HepG2 (cell line): ENCODE measurements at regions not wholly inside any gene's neighbourhood (a gene's known extent, or its start where the extent isn't known, plus 50 kb on each side); places are given as distances from the start of the nearest gene placed in this dataset.

Experiments
- ATAC-seq: fragments of 200-7000 bp; cut with Tn5 transposase; 3 replicates; pipeline ENCODE4 v1.9.1; 2020; ENCODE audit warnings: mild to moderate bottlenecking, moderate library complexity
- BruUV-seq: library from RNA; stranded (reverse); fragments of 400-500 nt; replicated peaks from 2 replicates; lab custom pipeline; 2021; lab: Mats Ljungman, UMichigan
- CTCF ChIA-PET: fragments of 300-600 bp; formaldehyde crosslinking; extraction: SDS; loops from one replicate; lab custom pipeline; 2021; ENCODE audit warnings: low total read pairs, inconsistent platforms, low intra/inter-chr PET ratio; lab: Yijun Ruan, JAX
- POLR2A ChIA-PET: fragments of 350-600 bp; sonication (Branson Sonifier 250); formaldehyde crosslinking; loops from one replicate; lab custom pipeline; 2020; ENCODE audit warnings: antibody characterized with exemption, inconsistent platforms; lab: Yijun Ruan, JAX
- DNase-seq: peaks from one replicate; pipeline ENCODE4 v3.0.0-alpha.2; 2015; ENCODE audit warnings: low spot score
- FAIRE-seq: peaks from 3 replicates; lab custom pipeline; 2011; peaks lifted over from hg19 to GRCh38; lab: Jason Lieb, UNC
- H2AFZ ChIP-seq: one replicate; pipeline ENCODE4 v1.6.1; 2011; ENCODE audit warnings: low read length, inconsistent platforms
- H3K27ac ChIP-seq: fragments of 300-600 bp; 3 replicates; pipeline ENCODE4 v1.8.0; 2011; ENCODE audit warnings: mixed run types, mild to moderate bottlenecking, mixed read lengths, low read length, inconsistent platforms; ENCODE audit not compliant: insufficient read depth; ENCODE audit errors: extremely low read length
- H3K27me3 ChIP-seq, 2 experiments: fragments of 200-600 bp in 1 of 2; 2 replicates in 1 of 2; 3 replicates in 1 of 2; pipeline versions ENCODE4 v1.6.0 to v1.8.0; 2011; ENCODE audit warnings: low read length in 2 of 2, mild to moderate bottlenecking in 2 of 2, moderate library complexity in 2 of 2, inconsistent platforms in 1 of 2; ENCODE audit not compliant: insufficient read depth in 2 of 2, control insufficient read depth in 1 of 2
- H3K36me3 ChIP-seq, 2 experiments: fragments of 200-600 bp in 1 of 2; replicated peaks in 1 of 2; 2 replicates in 1 of 2; 3 replicates in 1 of 2; pipeline versions ENCODE4 v1.5.1 to v1.8.0; 2011; ENCODE audit warnings: low read length in 2 of 2, inconsistent platforms in 1 of 2; ENCODE audit not compliant: insufficient read depth in 2 of 2, control insufficient read depth in 1 of 2
- H3K4me1 ChIP-seq: 2 replicates; pipeline ENCODE4 v1.5.1; 2012; ENCODE audit warnings: low read length, inconsistent platforms; ENCODE audit not compliant: insufficient read depth
- H3K4me2 ChIP-seq: 2 replicates; pipeline ENCODE4 v1.6.0; 2011; ENCODE audit warnings: low read depth, low read length, inconsistent platforms
- H3K4me3 ChIP-seq, 3 experiments: fragments of 200-600 bp in 1 of 3; sonication (generic), shearing (Covaris generic) in 1 of 3; replicated peaks in 1 of 3; 2 replicates each; pipeline ENCODE4 v1.5.1; 2011 to 2016; ENCODE audit warnings: low read length in 3 of 3, inconsistent platforms in 2 of 3, low read depth in 2 of 3, mild to moderate bottlenecking in 2 of 3, control low read depth in 1 of 3, mixed read lengths in 1 of 3; ENCODE audit not compliant: insufficient read depth in 1 of 3
- H3K79me2 ChIP-seq: one replicate; pipeline ENCODE4 v1.6.1; 2011; ENCODE audit warnings: low read length, inconsistent platforms; ENCODE audit not compliant: insufficient read depth
- H3K9ac ChIP-seq: 2 replicates; pipeline ENCODE4 v1.6.0; 2011; ENCODE audit warnings: mild to moderate bottlenecking, low read depth, low read length, inconsistent platforms; ENCODE audit not compliant: insufficient read depth
- H3K9me3 ChIP-seq: 2 replicates; pipeline ENCODE4 v1.5.1; 2012; ENCODE audit warnings: mild to moderate bottlenecking, low read length
- H4K20me1 ChIP-seq: 2 replicates; pipeline ENCODE4 v1.6.0; 2011; ENCODE audit warnings: inconsistent platforms, mild to moderate bottlenecking, low read length, moderate library complexity; ENCODE audit not compliant: insufficient read depth
- ATF4 ChIP-seq, 2 experiments: fragments of 450-650 bp in 1 of 2; sonication (generic) in 1 of 2; formaldehyde crosslinking; IDR thresholded peaks; 2 replicates each; pipeline versions ENCODE4 v1.5.0 to v1.8.0; 2020 to 2022; ENCODE audit warnings: mild to moderate bottlenecking in 1 of 2, missing genetic modification reagents in 1 of 2
- HIVEP1 ChIP-seq: sonication (generic); formaldehyde crosslinking; IDR thresholded peaks from 2 replicates; pipeline ENCODE4 v1.4.0; 2020; ENCODE audit warnings: mild to moderate bottlenecking, missing genetic modification reagents
- MTA1 ChIP-seq: sonication (generic); formaldehyde crosslinking; IDR thresholded peaks from 2 replicates; pipeline ENCODE4 v1.4.0; 2020; ENCODE audit warnings: missing genetic modification reagents, mild to moderate bottlenecking, borderline replicate concordance
- MZF1 ChIP-seq: sonication (generic); formaldehyde crosslinking; IDR thresholded peaks from 2 replicates; pipeline ENCODE4 v1.8.1; 2023; ENCODE audit warnings: mild to moderate bottlenecking, missing genetic modification reagents, borderline replicate concordance
- ONECUT2 ChIP-seq: sonication (generic); formaldehyde crosslinking; IDR thresholded peaks from 2 replicates; pipeline ENCODE4 v1.4.0; 2020; ENCODE audit warnings: missing genetic modification reagents
- POGZ ChIP-seq: sonication (generic); formaldehyde crosslinking; IDR thresholded peaks from 2 replicates; pipeline ENCODE4 v1.4.0; 2020; ENCODE audit warnings: mild to moderate bottlenecking, missing genetic modification reagents
- PTBP1 ChIP-seq: fragments of 200-400 bp; formaldehyde crosslinking; IDR thresholded peaks from 2 replicates; pipeline ENCODE4 v1.6.1; 2018; ENCODE audit warnings: low read length, low read depth; ENCODE audit not compliant: poor library complexity, severe bottlenecking
- ZBTB21 ChIP-seq: sonication (generic); formaldehyde crosslinking; IDR thresholded peaks from 2 replicates; pipeline ENCODE4 v1.4.0; 2020; ENCODE audit warnings: missing genetic modification reagents
- ZBTB3 ChIP-seq: sonication (generic); formaldehyde crosslinking; IDR thresholded peaks from 2 replicates; pipeline ENCODE4 v1.4.0; 2020; ENCODE audit warnings: low read depth, mild to moderate bottlenecking, moderate library complexity, missing genetic modification reagents, borderline replicate concordance
- ZNF20 ChIP-seq: sonication (generic); formaldehyde crosslinking; IDR thresholded peaks from 2 replicates; pipeline ENCODE4 v1.4.0; 2020; ENCODE audit warnings: mild to moderate bottlenecking, moderate library complexity, missing genetic modification reagents
- ZNF512 ChIP-seq: sonication (generic); formaldehyde crosslinking; IDR thresholded peaks from 2 replicates; pipeline ENCODE4 v1.4.0; 2020; ENCODE audit warnings: mild to moderate bottlenecking, missing genetic modification reagents
- ZNF781 ChIP-seq: sonication (generic); formaldehyde crosslinking; IDR thresholded peaks from 2 replicates; pipeline ENCODE4 v1.5.1; 2020; ENCODE audit warnings: borderline replicate concordance, mild to moderate bottlenecking, missing genetic modification reagents; ENCODE audit errors: not compliant biosample characterization
- ZNF83 ChIP-seq: sonication (generic); formaldehyde crosslinking; IDR thresholded peaks from 2 replicates; pipeline ENCODE4 v1.4.0; 2020; ENCODE audit warnings: missing genetic modification reagents, mild to moderate bottlenecking, borderline replicate concordance
- in situ Hi-C: cut with HindIII; loops from 2 replicates; pipeline ENCODE4 v1.10.0; 2017; ENCODE audit warnings: low pct_unique_long_range_greater_than_20kb; ENCODE audit not compliant: extremely low pct_ligation_motif_present
- intact Hi-C: fragments of 100-400 bp; cut with micrococcal nuclease; formaldehyde crosslinking; loops from one replicate; pipeline ENCODE4 v1.10.0; 2022; ENCODE audit not compliant: unreplicated experiment
- TF ChIP-seq, protein P1 (sequence below): sonication (generic); formaldehyde crosslinking; IDR thresholded peaks from 2 replicates; pipeline ENCODE4 v1.4.0; 2020; ENCODE audit warnings: missing genetic modification reagents
- TF ChIP-seq, protein P2 (sequence below): sonication (generic); formaldehyde crosslinking; IDR thresholded peaks from 2 replicates; pipeline ENCODE4 v1.4.0; 2020; ENCODE audit warnings: missing genetic modification reagents

- TF ChIP-seq ZNF512 (CRISPR knock-in tag): no peak
- no peak for TF ChIP-seq POGZ (CRISPR knock-in tag)
- TF ChIP-seq, protein P1, sequence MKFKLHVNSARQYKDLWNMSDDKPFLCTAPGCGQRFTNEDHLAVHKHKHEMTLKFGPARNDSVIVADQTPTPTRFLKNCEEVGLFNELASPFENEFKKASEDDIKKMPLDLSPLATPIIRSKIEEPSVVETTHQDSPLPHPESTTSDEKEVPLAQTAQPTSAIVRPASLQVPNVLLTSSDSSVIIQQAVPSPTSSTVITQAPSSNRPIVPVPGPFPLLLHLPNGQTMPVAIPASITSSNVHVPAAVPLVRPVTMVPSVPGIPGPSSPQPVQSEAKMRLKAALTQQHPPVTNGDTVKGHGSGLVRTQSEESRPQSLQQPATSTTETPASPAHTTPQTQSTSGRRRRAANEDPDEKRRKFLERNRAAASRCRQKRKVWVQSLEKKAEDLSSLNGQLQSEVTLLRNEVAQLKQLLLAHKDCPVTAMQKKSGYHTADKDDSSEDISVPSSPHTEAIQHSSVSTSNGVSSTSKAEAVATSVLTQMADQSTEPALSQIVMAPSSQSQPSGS (CRISPR knock-in tag): no peak
- TF ChIP-seq ATF4 (CRISPR knock-in tag; IDR thresholded peaks at IDR 0.05): no peak
- no peak for TF ChIP-seq ZBTB21
- FAIRE-seq (no peak), ATAC-seq (no peak), DNase-seq (no peak)
- H3K27ac ChIP-seq: no peak overlapping the region
- no peak overlapping the region for H3K9ac ChIP-seq
- H3K36me3 ChIP-seq: no peaks in the 10 kb centered on the region
- in situ Hi-C loops: no loop called here
- H3K9me3 ChIP-seq: no peaks in the 10 kb centered on the region
- H4K20me1 ChIP-seq: no peaks in the 10 kb centered on the region
- BruUV-seq: no TSS peak
- no peaks in the 10 kb centered on the region for H3K79me2 ChIP-seq
- H3K4me2 ChIP-seq: no peak overlapping the region
- H3K27me3 ChIP-seq: no peaks in the 10 kb centered on the region
- intact Hi-C loops: no loop called here
- no peaks in the 10 kb centered on the region for H3K4me1 ChIP-seq
- no peak overlapping the region for H2AFZ ChIP-seq
- ChIA-PET CTCF (no interaction called here), POLR2A (no interaction called here)
- H3K4me3 ChIP-seq: no peak overlapping the region
These were observed 103.1 kb upstream of the FIGN start for GRCh38 chr2:163838890-163839289.

- H3K9ac ChIP-seq: no peak overlapping the region
- no TSS peak for BruUV-seq
- no peak overlapping the region for H3K4me2 ChIP-seq
- no peaks in the 10 kb centered on the region for H3K79me2 ChIP-seq
- no peak overlapping the region for H3K27ac ChIP-seq
- no peak for ATAC-seq
- H3K36me3 ChIP-seq: no peaks in the 10 kb centered on the region
- in situ Hi-C loops: no loop called here
- no peak overlapping the region for H3K4me3 ChIP-seq
- H2AFZ ChIP-seq: no peak overlapping the region
- no peak for FAIRE-seq
- no peaks in the 10 kb centered on the region for H3K4me1 ChIP-seq
- no peak for DNase-seq
- intact Hi-C loops: no loop called here
- no peaks in the 10 kb centered on the region for H4K20me1 ChIP-seq
- no peaks in the 10 kb centered on the region for H3K9me3 ChIP-seq
- POLR2A ChIA-PET: no interaction called here
- H3K27me3 ChIP-seq: no peaks in the 10 kb centered on the region
- CTCF ChIA-PET: no interaction called here
- TF ChIP-seq ZNF781 (no peak), MTA1 (CRISPR knock-in tag) (no peak), ONECUT2 (no peak), ZNF20 (CRISPR knock-in tag) (no peak), ZNF83 (CRISPR knock-in tag) (no peak), MZF1 (CRISPR knock-in tag) (no peak), HIVEP1 (CRISPR knock-in tag) (no peak), ZBTB3 (no peak), PTBP1 (no peak)
- TF ChIP-seq, protein P2, sequence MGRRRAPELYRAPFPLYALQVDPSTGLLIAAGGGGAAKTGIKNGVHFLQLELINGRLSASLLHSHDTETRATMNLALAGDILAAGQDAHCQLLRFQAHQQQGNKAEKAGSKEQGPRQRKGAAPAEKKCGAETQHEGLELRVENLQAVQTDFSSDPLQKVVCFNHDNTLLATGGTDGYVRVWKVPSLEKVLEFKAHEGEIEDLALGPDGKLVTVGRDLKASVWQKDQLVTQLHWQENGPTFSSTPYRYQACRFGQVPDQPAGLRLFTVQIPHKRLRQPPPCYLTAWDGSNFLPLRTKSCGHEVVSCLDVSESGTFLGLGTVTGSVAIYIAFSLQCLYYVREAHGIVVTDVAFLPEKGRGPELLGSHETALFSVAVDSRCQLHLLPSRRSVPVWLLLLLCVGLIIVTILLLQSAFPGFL (CRISPR knock-in tag): no peak
These were observed 100.4 kb upstream of the FIGN start for GRCh38 chr2:163836167-163836566.
